DND-41 (cell line): ENCODE measurements at regions not wholly inside any gene's neighbourhood (a gene's known extent, or its start where the extent isn't known, plus 50 kb on each side); places are given as distances from the start of the nearest gene placed in this dataset.

Experiments used
- ATAC-seq: fragments of 200-7000 bp; cut with Tn5 transposase; 3 replicates; pipeline ENCODE4 v1.9.1; 2021; ENCODE audit warnings: low read depth; ENCODE audit not compliant: insufficient read depth
- DNase-seq: peaks from one replicate; pipeline ENCODE4 v3.0.0-alpha.2; 2020
- H2AFZ ChIP-seq: 2 replicates; pipeline ENCODE4 v1.6.0; 2012; ENCODE audit warnings: low read depth, low read length
- H3K27ac ChIP-seq: 2 replicates; pipeline ENCODE4 v1.5.1; 2012; ENCODE audit warnings: low read length, inconsistent platforms
- H3K27me3 ChIP-seq: fragments of 200-600 bp; sonication (generic); 2 replicates; pipeline ENCODE4 v1.6.0; 2012; ENCODE audit warnings: low read length, mild to moderate bottlenecking, inconsistent platforms; ENCODE audit not compliant: insufficient read depth, poor library complexity
- H3K36me3 ChIP-seq: 2 replicates; pipeline ENCODE4 v1.5.1; 2012; ENCODE audit warnings: low read length, inconsistent platforms; ENCODE audit not compliant: insufficient read depth
- H3K4me1 ChIP-seq: 2 replicates; pipeline ENCODE4 v1.5.1; 2012; ENCODE audit warnings: mild to moderate bottlenecking, low read length; ENCODE audit not compliant: insufficient read depth
- H3K4me2 ChIP-seq: 2 replicates; pipeline ENCODE4 v1.6.0; 2012; ENCODE audit warnings: mild to moderate bottlenecking, moderate library complexity, low read length, inconsistent platforms; ENCODE audit not compliant: insufficient read depth
- H3K4me3 ChIP-seq, 2 experiments: fragments of 200-600 bp in 1 of 2; shearing (Covaris generic) in 1 of 2; 2 replicates each; pipeline ENCODE4 v1.5.1; 2012 to 2016; ENCODE audit warnings: inconsistent platforms in 2 of 2, low read length in 2 of 2, mild to moderate bottlenecking in 2 of 2, low read depth in 1 of 2, moderate library complexity in 1 of 2
- H3K79me2 ChIP-seq: 2 replicates; pipeline ENCODE4 v1.6.0; 2012; ENCODE audit warnings: low read length, inconsistent platforms; ENCODE audit not compliant: insufficient read depth
- H3K9ac ChIP-seq: 2 replicates; pipeline ENCODE4 v1.6.0; 2012; ENCODE audit warnings: low read depth, mild to moderate bottlenecking, inconsistent platforms, low read length, moderate library complexity
- H3K9me3 ChIP-seq: 2 replicates; pipeline ENCODE4 v1.5.1; 2012; ENCODE audit warnings: low read length, moderate library complexity, mild to moderate bottlenecking, inconsistent platforms; ENCODE audit not compliant: insufficient read depth, severe bottlenecking
- H4K20me1 ChIP-seq: 2 replicates; pipeline ENCODE4 v1.6.0; 2012; ENCODE audit warnings: low read length; ENCODE audit not compliant: insufficient read depth
- CTCF ChIP-seq: IDR thresholded peaks from 2 replicates; pipeline ENCODE4 v1.5.1; 2012; ENCODE audit warnings: borderline replicate concordance, low read length, moderate library complexity, mild to moderate bottlenecking; ENCODE audit not compliant: poor library complexity, severe bottlenecking; ENCODE audit errors: extremely low read depth
- EZH2 ChIP-seq: IDR thresholded peaks from 3 replicates; pipeline ENCODE4 v1.6.1; 2012; ENCODE audit warnings: borderline replicate concordance, low read depth, mild to moderate bottlenecking, moderate library complexity, low read length, inconsistent platforms; ENCODE audit not compliant: severe bottlenecking

GRCh38 chr2:198706476-198707082 is 751.2 kb downstream of the SATB2 start:
- H3K4me3 ChIP-seq = no peak overlapping the region
- no peaks in the 10 kb centered on the region for H3K9me3 ChIP-seq
- TF ChIP-seq EZH2 (no peak), CTCF (no peak)
- no peaks in the 10 kb centered on the region for H3K79me2 ChIP-seq
- no peaks in the 10 kb centered on the region for H3K36me3 ChIP-seq
- H3K4me1 ChIP-seq = no peaks in the 10 kb centered on the region
- H2AFZ ChIP-seq = no peak overlapping the region
- H3K9ac ChIP-seq = no peak overlapping the region
- ATAC-seq (no peak), DNase-seq (no peak)
- no peak overlapping the region for H3K27ac ChIP-seq
- no peaks in the 10 kb centered on the region for H4K20me1 ChIP-seq
- no peak overlapping the region for H3K4me2 ChIP-seq
- H3K27me3 ChIP-seq = no peaks in the 10 kb centered on the region

GRCh38 chr2:198703281-198703680 is 754.5 kb downstream of the SATB2 start:
- Histone ChIP-seq H2AFZ (no peak overlapping the region), H4K20me1 (no peaks in the 10 kb centered on the region), H3K4me1 (no peaks in the 10 kb centered on the region), H3K27me3 (no peaks in the 10 kb centered on the region), H3K27ac (no peak overlapping the region), H3K79me2 (no peaks in the 10 kb centered on the region), H3K4me3 (no peak overlapping the region), H3K9ac (no peak overlapping the region), H3K4me2 (no peak overlapping the region), H3K9me3 (no peaks in the 10 kb centered on the region), H3K36me3 (no peaks in the 10 kb centered on the region)
- no peak for TF ChIP-seq CTCF
- no peak for TF ChIP-seq EZH2
- no peak for DNase-seq
- no peak for ATAC-seq

GRCh38 chr2:198702796-198703195 is 754.9 kb downstream of the SATB2 start:
- no peaks in the 10 kb centered on the region for H4K20me1 ChIP-seq
- no peak overlapping the region for H3K9ac ChIP-seq
- DNase-seq (no peak), ATAC-seq (no peak)
- H3K9me3 ChIP-seq = no peaks in the 10 kb centered on the region
- H2AFZ ChIP-seq = no peak overlapping the region
- no peaks in the 10 kb centered on the region for H3K27me3 ChIP-seq
- no peak overlapping the region for H3K27ac ChIP-seq
- H3K4me3 ChIP-seq = no peak overlapping the region
- TF ChIP-seq CTCF (no peak), EZH2 (no peak)
- H3K4me2 ChIP-seq = no peak overlapping the region
- no peaks in the 10 kb centered on the region for H3K36me3 ChIP-seq
- H3K79me2 ChIP-seq = no peaks in the 10 kb centered on the region
- H3K4me1 ChIP-seq = no peaks in the 10 kb centered on the region

- no peak for ATAC-seq
- Histone ChIP-seq H3K27ac (no peak overlapping the region), H3K4me1 (no peaks in the 10 kb centered on the region), H3K4me2 (no peak overlapping the region), H3K27me3 (no peaks in the 10 kb centered on the region), H3K4me3 (no peak overlapping the region), H3K9me3 (no peaks in the 10 kb centered on the region), H3K9ac (no peak overlapping the region), H4K20me1 (no peaks in the 10 kb centered on the region), H3K79me2 (no peaks in the 10 kb centered on the region), H3K36me3 (no peaks in the 10 kb centered on the region), H2AFZ (no peak overlapping the region)
- DNase-seq = no peak
- TF ChIP-seq EZH2 (no peak), CTCF (no peak)
These were observed 756.3 kb downstream of the SATB2 start for GRCh38 chr2:198701481-198701880.
